ENCODE measurements at regions not wholly inside any gene's neighbourhood (a gene's known extent, or its start where the extent isn't known, plus 50 kb on each side); places are given as distances from the start of the nearest gene placed in this dataset.
A peak's percentile ranks its signal among the peaks of the same experiment; 100 is the strongest.

- no peak for TF ChIP-seq CTCF (IDR thresholded peaks at IDR 0.05; ENCODE audit: low read depth, low read length)
- DNase-seq (ENCODE audit: low read depth in 2 of 2) = no peak
These were observed 76.0 kb downstream of the FAM124B start for GRCh38 chr2:224325941-224326340.

GRCh38 chr2:224324604-224325003, 77.3 kb downstream of the FAM124B start:
- TF ChIP-seq CTCF (IDR thresholded peaks at IDR 0.05; ENCODE audit: low read depth, low read length) = no peak
- no peak for DNase-seq (ENCODE audit: low read depth in 2 of 2)
- no peak overlapping the region for H3K4me3 ChIP-seq (replicated peaks in 1 of 2; ENCODE audit: low read depth in 2 of 2, low read length in 2 of 2)

More at GRCh38 chr2:224325941-224326340, 76.0 kb downstream of the FAM124B start:
- no peak overlapping the region for H3K4me3 ChIP-seq (replicated peaks in 1 of 2; ENCODE audit: low read depth in 2 of 2, low read length in 2 of 2)

GRCh38 chr2:224320660-224321059, 81.2 kb downstream of the FAM124B start:
- no peak for DNase-seq (ENCODE audit: low read depth in 2 of 2)
- TF ChIP-seq CTCF (IDR thresholded peaks at IDR 0.05; ENCODE audit: low read depth, low read length) = no peak
- no peak overlapping the region for H3K4me3 ChIP-seq (replicated peaks in 1 of 2; ENCODE audit: low read depth in 2 of 2, low read length in 2 of 2)

GRCh38 chr2:224319750-224320149, 82.2 kb downstream of the FAM124B start:
- H3K4me3 ChIP-seq (replicated peaks in 1 of 2; ENCODE audit: low read depth in 2 of 2, low read length in 2 of 2) = no peak overlapping the region
- DNase-seq (ENCODE audit: low read depth in 2 of 2) = no peak
- no peak for TF ChIP-seq CTCF (IDR thresholded peaks at IDR 0.05; ENCODE audit: low read depth, low read length)

GRCh38 chr2:224312741-224313140, 89.2 kb downstream of the FAM124B start:
- TF ChIP-seq CTCF (IDR thresholded peaks at IDR 0.05; ENCODE audit: low read depth, low read length) = no peak

GRCh38 chr2:224310943-224311625, 90.8 kb downstream of the FAM124B start:
- no peak for TF ChIP-seq CTCF (IDR thresholded peaks at IDR 0.05; ENCODE audit: low read depth, low read length)
- peak in 1 of 2 donors; percentile 15 for DNase-seq (ENCODE audit: low read depth in 2 of 2)
- H3K4me3 ChIP-seq (replicated peaks in 1 of 2; ENCODE audit: low read depth in 2 of 2, low read length in 2 of 2) = no peak overlapping the region

More at GRCh38 chr2:224312741-224313140, 89.2 kb downstream of the FAM124B start:
- no peak overlapping the region for H3K4me3 ChIP-seq (replicated peaks in 1 of 2; ENCODE audit: low read depth in 2 of 2, low read length in 2 of 2)
- DNase-seq (ENCODE audit: low read depth in 2 of 2) = no peak

- H3K4me3 ChIP-seq (replicated peaks in 1 of 2; ENCODE audit: low read depth in 2 of 2, low read length in 2 of 2) = no peak overlapping the region
- peak; percentile 2 to 21 for DNase-seq (ENCODE audit: low read depth in 2 of 2)
- TF ChIP-seq CTCF (IDR thresholded peaks at IDR 0.05; ENCODE audit: low read depth, low read length) = no peak
These were observed 92.7 kb downstream of the FAM124B start for GRCh38 chr2:224309176-224309575.

Data from cardiac fibroblast (primary cell).